GM21360 (cell line): ENCODE measurements at regions not wholly inside any gene's neighbourhood (a gene's known extent, or its start where the extent isn't known, plus 50 kb on each side); places are given as distances from the start of the nearest gene placed in this dataset.

ENCODE experiments used
- ATAC-seq: cut with Tn5 transposase; IDR thresholded peaks from one replicate; pipeline ENCODE4 v1.9.1; 2021; ENCODE audit warnings: mild to moderate bottlenecking, moderate library complexity; ENCODE audit not compliant: unreplicated experiment

GRCh38 chr19:28217022-28217421 is 995.9 kb downstream of the UQCRFS1 start:
- ATAC-seq = no peak

GRCh38 chr19:28213470-28214082 is 999.4 kb downstream of the UQCRFS1 start:
- ATAC-seq = no peak

GRCh38 chr19:28210886-28211285 is 1002.1 kb downstream of the UQCRFS1 start:
- no peak for ATAC-seq

- ATAC-seq = no peak
Observed at GRCh38 chr19:28208745-28209144, 1004.2 kb downstream of the UQCRFS1 start.

GRCh38 chr19:28207244-28207643 is 1005.7 kb downstream of the UQCRFS1 start:
- no peak for ATAC-seq

- ATAC-seq = no peak
Observed at GRCh38 chr19:28201462-28201943, 1011.4 kb downstream of the UQCRFS1 start.

- no peak for ATAC-seq
Observed at GRCh38 chr19:28199323-28199722, 1013.6 kb downstream of the UQCRFS1 start.

GRCh38 chr19:28196961-28197360 is 1016.0 kb downstream of the UQCRFS1 start:
- no peak for ATAC-seq

- no peak for ATAC-seq
Observed at GRCh38 chr19:28196101-28196500, 1016.9 kb downstream of the UQCRFS1 start.

GRCh38 chr19:28185646-28186045 is 1027.3 kb downstream of the UQCRFS1 start:
- ATAC-seq = no peak

- ATAC-seq = no peak
Observed at GRCh38 chr19:28184997-28185396, 1028.0 kb downstream of the UQCRFS1 start.

- no peak for ATAC-seq
Observed at GRCh38 chr19:28176193-28176592, 1036.8 kb downstream of the UQCRFS1 start.

GRCh38 chr19:28171983-28172382 is 1041.0 kb downstream of the UQCRFS1 start:
- no peak for ATAC-seq

- ATAC-seq = no peak
Observed at GRCh38 chr19:28170066-28170465, 1042.9 kb downstream of the UQCRFS1 start.

GRCh38 chr19:28169168-28169887 is 1043.6 kb downstream of the UQCRFS1 start:
- ATAC-seq = no peak

GRCh38 chr19:28168557-28168956 is 1044.4 kb downstream of the UQCRFS1 start:
- ATAC-seq = no peak

GRCh38 chr19:28166025-28166424 is 1046.9 kb downstream of the UQCRFS1 start:
- no peak for ATAC-seq

- ATAC-seq = no peak
Observed at GRCh38 chr19:28164214-28164613, 1048.7 kb downstream of the UQCRFS1 start.

- ATAC-seq = no peak
Observed at GRCh38 chr19:28159065-28159464, 1053.9 kb downstream of the UQCRFS1 start.

GRCh38 chr19:28155265-28155664 is 1057.7 kb downstream of the UQCRFS1 start:
- ATAC-seq = no peak

GRCh38 chr19:28154077-28154476 is 1058.9 kb downstream of the UQCRFS1 start:
- no peak for ATAC-seq

- ATAC-seq = no peak
Observed at GRCh38 chr19:28153123-28153522, 1059.8 kb downstream of the UQCRFS1 start.
